ENCODE measurements at regions not wholly inside any gene's neighbourhood (a gene's known extent, or its start where the extent isn't known, plus 50 kb on each side); places are given as distances from the start of the nearest gene placed in this dataset.

DNA sequence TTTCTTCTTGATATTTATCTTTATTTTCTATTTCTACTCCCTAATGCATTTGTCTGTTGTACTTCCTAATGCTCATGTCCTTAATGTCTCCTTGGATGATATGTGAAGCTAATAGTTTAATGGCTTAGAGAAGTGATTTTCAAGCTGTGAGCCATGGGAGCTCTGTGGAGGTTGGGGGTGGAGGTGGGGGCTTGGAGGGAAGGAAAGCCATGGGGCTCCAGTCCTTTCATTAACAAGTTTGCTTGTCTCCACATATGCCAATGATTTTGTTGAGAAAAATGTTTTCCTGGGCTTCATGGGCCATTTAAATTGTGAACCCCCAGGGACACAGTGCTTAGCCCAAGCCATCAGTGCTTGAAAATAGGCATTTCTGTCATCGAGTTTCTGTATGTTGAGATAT lies 264.1 kb downstream of the SCG2 start:
- Histone ChIP-seq H3K27ac (ENCODE audit: low read length) (no peak overlapping the region), H3K27me3 (ENCODE audit: low read depth, low read length) (no peaks in the 10 kb centered on the region)
- TF ChIP-seq, protein P1, sequence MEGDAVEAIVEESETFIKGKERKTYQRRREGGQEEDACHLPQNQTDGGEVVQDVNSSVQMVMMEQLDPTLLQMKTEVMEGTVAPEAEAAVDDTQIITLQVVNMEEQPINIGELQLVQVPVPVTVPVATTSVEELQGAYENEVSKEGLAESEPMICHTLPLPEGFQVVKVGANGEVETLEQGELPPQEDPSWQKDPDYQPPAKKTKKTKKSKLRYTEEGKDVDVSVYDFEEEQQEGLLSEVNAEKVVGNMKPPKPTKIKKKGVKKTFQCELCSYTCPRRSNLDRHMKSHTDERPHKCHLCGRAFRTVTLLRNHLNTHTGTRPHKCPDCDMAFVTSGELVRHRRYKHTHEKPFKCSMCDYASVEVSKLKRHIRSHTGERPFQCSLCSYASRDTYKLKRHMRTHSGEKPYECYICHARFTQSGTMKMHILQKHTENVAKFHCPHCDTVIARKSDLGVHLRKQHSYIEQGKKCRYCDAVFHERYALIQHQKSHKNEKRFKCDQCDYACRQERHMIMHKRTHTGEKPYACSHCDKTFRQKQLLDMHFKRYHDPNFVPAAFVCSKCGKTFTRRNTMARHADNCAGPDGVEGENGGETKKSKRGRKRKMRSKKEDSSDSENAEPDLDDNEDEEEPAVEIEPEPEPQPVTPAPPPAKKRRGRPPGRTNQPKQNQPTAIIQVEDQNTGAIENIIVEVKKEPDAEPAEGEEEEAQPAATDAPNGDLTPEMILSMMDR (IDR thresholded peaks at IDR 0.05; ENCODE audit: low read depth, low read length): no peak
- no peak for TF ChIP-seq EZH2phosphoT487 (IDR thresholded peaks at IDR 0.05; ENCODE audit: low read depth)

DNA sequence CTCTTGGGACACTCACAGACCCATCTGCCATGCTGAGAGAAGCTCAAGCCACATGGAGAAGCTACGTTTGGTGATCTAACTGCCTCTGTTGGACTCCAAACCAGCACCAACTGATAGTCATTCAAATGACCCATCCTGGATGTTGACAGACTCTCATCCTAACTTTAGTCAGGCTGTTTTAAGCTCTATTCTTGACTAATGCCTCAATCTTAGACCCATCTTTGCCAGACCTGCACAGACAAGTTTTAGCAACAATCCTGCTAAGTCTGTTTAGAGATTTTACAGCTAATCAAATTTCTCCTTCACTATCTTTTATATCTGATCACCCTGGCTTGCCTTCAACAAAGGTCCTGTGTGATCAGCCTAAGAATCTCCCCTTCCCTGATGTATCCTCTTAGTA lies 245.1 kb downstream of the SCG2 start:
- Histone ChIP-seq H3K9me3 (ENCODE audit: insufficient read depth, low read length) (no peaks in the 10 kb centered on the region), H3K36me3 (replicated peaks; ENCODE audit: low read depth, low read length) (no peaks in the 10 kb centered on the region), H3K27ac (ENCODE audit: low read length) (no peak overlapping the region), H3K4me3 (ENCODE audit: low read length) (no peak overlapping the region), H2AFZ (ENCODE audit: low read depth, low read length) (no peak overlapping the region), H3K4me2 (ENCODE audit: low read length) (no peak overlapping the region), H3K4me1 (ENCODE audit: low read length) (no peaks in the 10 kb centered on the region), H3K27me3 (ENCODE audit: low read depth, low read length) (no peaks in the 10 kb centered on the region), H3K9ac (ENCODE audit: low read length) (no peak overlapping the region), H4K20me1 (ENCODE audit: insufficient read depth, low read length) (no peaks in the 10 kb centered on the region), H3K79me2 (ENCODE audit: low read length) (no peaks in the 10 kb centered on the region)
- TF ChIP-seq, protein P1 (IDR thresholded peaks at IDR 0.05; ENCODE audit: low read depth, low read length): no peak
- no peak for TF ChIP-seq EZH2phosphoT487 (IDR thresholded peaks at IDR 0.05; ENCODE audit: low read depth)

More for the DNA sequence above, 264.1 kb downstream of the SCG2 start:
- Histone ChIP-seq H4K20me1 (ENCODE audit: insufficient read depth, low read length) (no peaks in the 10 kb centered on the region), H3K4me1 (ENCODE audit: low read length) (no peaks in the 10 kb centered on the region), H3K79me2 (ENCODE audit: low read length) (no peaks in the 10 kb centered on the region), H3K9ac (ENCODE audit: low read length) (no peak overlapping the region), H3K36me3 (replicated peaks; ENCODE audit: low read depth, low read length) (no peaks in the 10 kb centered on the region), H2AFZ (ENCODE audit: low read depth, low read length) (no peak overlapping the region), H3K9me3 (ENCODE audit: insufficient read depth, low read length) (no peaks in the 10 kb centered on the region), H3K4me3 (ENCODE audit: low read length) (no peak overlapping the region), H3K4me2 (ENCODE audit: low read length) (no peak overlapping the region)

DNA sequence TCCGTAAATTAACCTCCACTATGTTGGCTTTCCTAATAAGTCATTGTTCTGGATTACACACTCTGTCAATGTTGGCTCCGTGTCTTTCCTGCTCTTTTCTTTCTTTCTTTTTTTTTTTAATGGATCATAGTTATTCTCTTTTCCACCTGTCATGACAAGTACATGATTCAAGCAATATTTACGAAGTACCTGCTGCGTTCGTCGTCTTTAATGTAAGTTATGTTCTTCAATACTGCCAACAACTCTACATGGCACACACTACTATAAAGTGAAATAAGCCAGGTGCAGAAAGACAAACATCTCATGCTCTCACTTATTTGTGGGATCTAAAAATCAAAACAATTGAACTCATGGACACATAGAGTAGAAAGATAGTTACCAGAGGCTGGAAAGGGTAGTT lies 239.1 kb downstream of the SCG2 start:
- peaks cover 5% of the 10 kb centered on the region for H3K27me3 ChIP-seq (ENCODE audit: low read depth, low read length)
- H3K27ac ChIP-seq (ENCODE audit: low read length): no peak overlapping the region
- H3K4me3 ChIP-seq (ENCODE audit: low read length): no peak overlapping the region
- no peak overlapping the region for H3K9ac ChIP-seq (ENCODE audit: low read length)
- no peaks in the 10 kb centered on the region for H3K36me3 ChIP-seq (replicated peaks; ENCODE audit: low read depth, low read length)
- no peaks in the 10 kb centered on the region for H3K4me1 ChIP-seq (ENCODE audit: low read length)
- no peaks in the 10 kb centered on the region for H4K20me1 ChIP-seq (ENCODE audit: insufficient read depth, low read length)
- no peak overlapping the region for H2AFZ ChIP-seq (ENCODE audit: low read depth, low read length)
- H3K4me2 ChIP-seq (ENCODE audit: low read length): no peak overlapping the region
- H3K79me2 ChIP-seq (ENCODE audit: low read length): no peaks in the 10 kb centered on the region
- no peaks in the 10 kb centered on the region for H3K9me3 ChIP-seq (ENCODE audit: insufficient read depth, low read length)
- TF ChIP-seq, protein P1 (IDR thresholded peaks at IDR 0.05; ENCODE audit: low read depth, low read length): no peak
- TF ChIP-seq EZH2phosphoT487 (IDR thresholded peaks at IDR 0.05; ENCODE audit: low read depth): no peak

DNA sequence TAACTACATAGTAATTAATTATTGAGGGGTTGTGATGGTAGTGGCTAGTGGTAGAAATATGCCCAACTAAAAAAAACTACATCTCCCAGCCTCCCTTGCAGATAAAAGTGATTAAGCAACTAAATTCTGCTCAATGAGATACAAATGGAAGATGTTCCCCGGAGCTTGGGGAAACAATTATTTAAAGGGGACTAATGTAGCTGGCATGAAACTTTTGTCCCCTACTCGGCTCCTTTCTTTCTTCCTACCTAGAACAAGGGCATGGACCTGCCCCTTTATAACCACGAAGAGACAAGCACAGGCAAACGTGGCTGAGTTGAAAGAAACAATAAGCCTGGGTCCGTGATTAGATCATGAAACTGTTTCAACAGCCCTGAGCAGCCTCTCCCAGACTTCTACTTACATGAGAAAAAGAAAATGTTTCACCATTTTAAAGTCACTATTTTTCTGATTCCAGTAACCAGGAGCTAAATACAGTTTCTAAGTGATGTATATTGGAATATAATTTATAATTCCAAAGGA lies 236.9 kb downstream of the SCG2 start:
- Histone ChIP-seq H4K20me1 (ENCODE audit: insufficient read depth, low read length) (no peaks in the 10 kb centered on the region), H2AFZ (ENCODE audit: low read depth, low read length) (no peak overlapping the region), H3K4me1 (ENCODE audit: low read length) (no peaks in the 10 kb centered on the region), H3K9me3 (ENCODE audit: insufficient read depth, low read length) (no peaks in the 10 kb centered on the region), H3K4me3 (ENCODE audit: low read length) (no peak overlapping the region), H3K27ac (ENCODE audit: low read length) (no peak overlapping the region), H3K36me3 (replicated peaks; ENCODE audit: low read depth, low read length) (no peaks in the 10 kb centered on the region), H3K79me2 (ENCODE audit: low read length) (no peaks in the 10 kb centered on the region), H3K9ac (ENCODE audit: low read length) (no peak overlapping the region), H3K4me2 (ENCODE audit: low read length) (no peak overlapping the region), H3K27me3 (ENCODE audit: low read depth, low read length) (peaks cover 8% of the 10 kb centered on the region)
- no peak for TF ChIP-seq EZH2phosphoT487 (IDR thresholded peaks at IDR 0.05; ENCODE audit: low read depth)
- TF ChIP-seq, protein P1 (IDR thresholded peaks at IDR 0.05; ENCODE audit: low read depth, low read length): no peak

Data from OCI-LY3 (cell line).